ENCODE measurements at regions not wholly inside any gene's neighbourhood (a gene's known extent, or its start where the extent isn't known, plus 50 kb on each side); places are given as distances from the start of the nearest gene placed in this dataset.

GRCh38 chr9:82670000-82670399 is 392.9 kb downstream of the RASEF start:
- Mint-ChIP-seq H3K9me3 (ENCODE audit: insufficient read depth) (no peaks in the 10 kb centered on the region), H3K27me3 (ENCODE audit: low read depth) (no peaks in the 10 kb centered on the region), H3K27ac (no peak overlapping the region), H3K4me3 (no peak overlapping the region), H3K4me1 (ENCODE audit: low read depth) (no peaks in the 10 kb centered on the region), H3K36me3 (ENCODE audit: low read depth) (no peaks in the 10 kb centered on the region)
- DNase-seq = no peak
- ChIA-PET CTCF (no interaction called here), POLR2A (no interaction called here)
- no peak for ATAC-seq

GRCh38 chr9:82670726-82671125 is 392.2 kb downstream of the RASEF start:
- Mint-ChIP-seq H3K27ac (no peak overlapping the region), H3K4me3 (no peak overlapping the region), H3K36me3 (ENCODE audit: low read depth) (no peaks in the 10 kb centered on the region), H3K4me1 (ENCODE audit: low read depth) (no peaks in the 10 kb centered on the region), H3K9me3 (ENCODE audit: insufficient read depth) (no peaks in the 10 kb centered on the region), H3K27me3 (ENCODE audit: low read depth) (no peaks in the 10 kb centered on the region)
- no peak for DNase-seq
- POLR2A ChIA-PET = no interaction called here
- CTCF ChIA-PET = no interaction called here
- ATAC-seq = no peak

- Mint-ChIP-seq H3K36me3 (ENCODE audit: low read depth) (no peaks in the 10 kb centered on the region), H3K9me3 (ENCODE audit: insufficient read depth) (no peaks in the 10 kb centered on the region), H3K4me3 (no peak overlapping the region), H3K4me1 (ENCODE audit: low read depth) (no peaks in the 10 kb centered on the region), H3K27ac (no peak overlapping the region), H3K27me3 (ENCODE audit: low read depth) (no peaks in the 10 kb centered on the region)
- ATAC-seq (no peak), DNase-seq (no peak)
- ChIA-PET POLR2A (no interaction called here), CTCF (no interaction called here)
Measured at GRCh38 chr9:82673201-82673600, 389.7 kb downstream of the RASEF start.

- Mint-ChIP-seq H3K27me3 (ENCODE audit: low read depth) (no peaks in the 10 kb centered on the region), H3K36me3 (ENCODE audit: low read depth) (no peaks in the 10 kb centered on the region), H3K4me3 (no peak overlapping the region), H3K9me3 (ENCODE audit: insufficient read depth) (no peaks in the 10 kb centered on the region), H3K4me1 (ENCODE audit: low read depth) (no peaks in the 10 kb centered on the region), H3K27ac (no peak overlapping the region)
- ChIA-PET CTCF (no interaction called here), POLR2A (no interaction called here)
- DNase-seq (no peak), ATAC-seq (no peak)
Measured at GRCh38 chr9:82673919-82674318, 389.0 kb downstream of the RASEF start.

- Mint-ChIP-seq H3K9me3 (ENCODE audit: insufficient read depth) (no peaks in the 10 kb centered on the region), H3K27me3 (ENCODE audit: low read depth) (no peaks in the 10 kb centered on the region), H3K36me3 (ENCODE audit: low read depth) (no peaks in the 10 kb centered on the region), H3K4me3 (no peak overlapping the region), H3K27ac (no peak overlapping the region), H3K4me1 (ENCODE audit: low read depth) (no peaks in the 10 kb centered on the region)
- POLR2A ChIA-PET = no interaction called here
- ATAC-seq (no peak), DNase-seq (no peak)
- CTCF ChIA-PET = no interaction called here
Measured at GRCh38 chr9:82675102-82675501, 387.8 kb downstream of the RASEF start.

- ChIA-PET CTCF (no interaction called here), POLR2A (no interaction called here)
Measured at GRCh38 chr9:82675605-82676004, 387.3 kb downstream of the RASEF start.

GRCh38 chr9:82677086-82677485 is 385.9 kb downstream of the RASEF start:
- H3K27ac Mint-ChIP-seq = no peak overlapping the region
- no peaks in the 10 kb centered on the region for H3K27me3 Mint-ChIP-seq (ENCODE audit: low read depth)
- ChIA-PET CTCF (no interaction called here), POLR2A (no interaction called here)
- H3K4me3 Mint-ChIP-seq = no peak overlapping the region
- H3K36me3 Mint-ChIP-seq (ENCODE audit: low read depth) = no peaks in the 10 kb centered on the region
- no peaks in the 10 kb centered on the region for H3K4me1 Mint-ChIP-seq (ENCODE audit: low read depth)
- ATAC-seq = no peak
- DNase-seq = no peak
- H3K9me3 Mint-ChIP-seq (ENCODE audit: insufficient read depth) = no peaks in the 10 kb centered on the region

More at GRCh38 chr9:82675605-82676004, 387.3 kb downstream of the RASEF start:
- Mint-ChIP-seq H3K9me3 (ENCODE audit: insufficient read depth) (no peaks in the 10 kb centered on the region), H3K4me3 (no peak overlapping the region), H3K36me3 (ENCODE audit: low read depth) (no peaks in the 10 kb centered on the region), H3K27ac (no peak overlapping the region), H3K4me1 (ENCODE audit: low read depth) (no peaks in the 10 kb centered on the region), H3K27me3 (ENCODE audit: low read depth) (no peaks in the 10 kb centered on the region)
- no peak for ATAC-seq
- no peak for DNase-seq

GRCh38 chr9:82679472-82679871 is 383.5 kb downstream of the RASEF start:
- H3K9me3 Mint-ChIP-seq (ENCODE audit: insufficient read depth) = no peaks in the 10 kb centered on the region
- no peak for DNase-seq
- no peaks in the 10 kb centered on the region for H3K4me1 Mint-ChIP-seq (ENCODE audit: low read depth)
- H3K27ac Mint-ChIP-seq = no peak overlapping the region
- ChIA-PET POLR2A (no interaction called here), CTCF (no interaction called here)
- H3K27me3 Mint-ChIP-seq (ENCODE audit: low read depth) = no peaks in the 10 kb centered on the region
- no peak for ATAC-seq
- no peak overlapping the region for H3K4me3 Mint-ChIP-seq
- H3K36me3 Mint-ChIP-seq (ENCODE audit: low read depth) = no peaks in the 10 kb centered on the region

GRCh38 chr9:82680179-82680935 is 382.6 kb downstream of the RASEF start:
- no peaks in the 10 kb centered on the region for H3K27me3 Mint-ChIP-seq (ENCODE audit: low read depth)
- ChIA-PET POLR2A (no interaction called here), CTCF (no interaction called here)
- no peak overlapping the region for H3K27ac Mint-ChIP-seq
- H3K9me3 Mint-ChIP-seq (ENCODE audit: insufficient read depth) = no peaks in the 10 kb centered on the region
- ATAC-seq (no peak), DNase-seq (no peak)
- H3K4me3 Mint-ChIP-seq = no peak overlapping the region
- no peaks in the 10 kb centered on the region for H3K36me3 Mint-ChIP-seq (ENCODE audit: low read depth)
- no peaks in the 10 kb centered on the region for H3K4me1 Mint-ChIP-seq (ENCODE audit: low read depth)

- CTCF ChIA-PET = no interaction called here
- no peak overlapping the region for H3K4me3 Mint-ChIP-seq
- POLR2A ChIA-PET = no interaction called here
Measured at GRCh38 chr9:82681809-82682208, 381.1 kb downstream of the RASEF start.

GRCh38 chr9:82682431-82682830 is 380.5 kb downstream of the RASEF start:
- no peaks in the 10 kb centered on the region for H3K4me1 Mint-ChIP-seq (ENCODE audit: low read depth)
- CTCF ChIA-PET = no interaction called here
- no peaks in the 10 kb centered on the region for H3K9me3 Mint-ChIP-seq (ENCODE audit: insufficient read depth)
- POLR2A ChIA-PET = no interaction called here
- no peaks in the 10 kb centered on the region for H3K27me3 Mint-ChIP-seq (ENCODE audit: low read depth)
- no peak for DNase-seq
- H3K4me3 Mint-ChIP-seq = no peak overlapping the region
- H3K36me3 Mint-ChIP-seq (ENCODE audit: low read depth) = no peaks in the 10 kb centered on the region
- H3K27ac Mint-ChIP-seq = no peak overlapping the region
- ATAC-seq = no peak

More at GRCh38 chr9:82681809-82682208, 381.1 kb downstream of the RASEF start:
- no peaks in the 10 kb centered on the region for H3K27me3 Mint-ChIP-seq (ENCODE audit: low read depth)
- H3K9me3 Mint-ChIP-seq (ENCODE audit: insufficient read depth) = no peaks in the 10 kb centered on the region
- H3K36me3 Mint-ChIP-seq (ENCODE audit: low read depth) = no peaks in the 10 kb centered on the region
- H3K4me1 Mint-ChIP-seq (ENCODE audit: low read depth) = no peaks in the 10 kb centered on the region
- no peak for DNase-seq
- H3K27ac Mint-ChIP-seq = no peak overlapping the region
- no peak for ATAC-seq

- no peak overlapping the region for H3K27ac Mint-ChIP-seq
- H3K36me3 Mint-ChIP-seq (ENCODE audit: low read depth) = no peaks in the 10 kb centered on the region
- ATAC-seq = no peak
- no peaks in the 10 kb centered on the region for H3K4me1 Mint-ChIP-seq (ENCODE audit: low read depth)
- CTCF ChIA-PET = no interaction called here
- no peaks in the 10 kb centered on the region for H3K9me3 Mint-ChIP-seq (ENCODE audit: insufficient read depth)
- no peak for DNase-seq
- no peak overlapping the region for H3K4me3 Mint-ChIP-seq
- H3K27me3 Mint-ChIP-seq (ENCODE audit: low read depth) = no peaks in the 10 kb centered on the region
- POLR2A ChIA-PET = no interaction called here
Measured at GRCh38 chr9:82695704-82696103, 367.2 kb downstream of the RASEF start.

- no peak for ATAC-seq
- H3K9me3 Mint-ChIP-seq (ENCODE audit: insufficient read depth) = peaks cover 3% of the 10 kb centered on the region
- DNase-seq = no peak
- no peak overlapping the region for H3K27ac Mint-ChIP-seq
- ChIA-PET POLR2A (no interaction called here), CTCF (no interaction called here)
- H3K4me3 Mint-ChIP-seq = no peak overlapping the region
- H3K27me3 Mint-ChIP-seq (ENCODE audit: low read depth) = no peaks in the 10 kb centered on the region
- H3K4me1 Mint-ChIP-seq (ENCODE audit: low read depth) = no peaks in the 10 kb centered on the region
- no peaks in the 10 kb centered on the region for H3K36me3 Mint-ChIP-seq (ENCODE audit: low read depth)
Measured at GRCh38 chr9:82706786-82707185, 356.2 kb downstream of the RASEF start.

Measured in activated CD8-positive, alpha-beta T cell treated with anti-CD3 and anti-CD28 coated beads, Interleukin-2, amount 10 ng/mL, durations not matched to agents 7 days and 5 days (primary cell).